ENCODE measurements at regions not wholly inside any gene's neighbourhood (a gene's known extent, or its start where the extent isn't known, plus 50 kb on each side); places are given as distances from the start of the nearest gene placed in this dataset.

DNA sequence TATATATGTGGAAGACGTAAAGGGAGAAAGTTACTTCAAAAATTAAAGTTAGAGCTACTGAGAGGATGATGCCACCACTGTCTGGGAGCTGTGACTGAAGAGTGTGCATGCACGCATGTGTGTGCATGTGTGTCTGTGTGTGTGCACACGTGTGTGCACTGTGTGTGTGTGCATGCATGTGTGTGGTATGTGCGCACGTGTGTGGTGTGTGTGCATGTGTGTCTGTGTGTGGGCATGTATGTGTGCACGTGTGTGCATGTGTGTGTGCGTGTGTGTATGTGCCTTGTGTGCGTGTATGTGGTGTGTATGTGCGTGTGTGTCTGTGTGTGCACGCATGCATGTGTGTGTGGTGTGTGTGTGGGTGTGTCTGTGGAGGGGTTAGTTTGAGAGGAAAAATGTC lies 473.4 kb downstream of the CMPK2 start:
- Histone ChIP-seq H3K9me2 (ENCODE audit: insufficient read depth, low read length) (no peaks in the 10 kb centered on the region), H3K9me3 (ENCODE audit: low read length) (no peaks in the 10 kb centered on the region), H3K27me3 (ENCODE audit: insufficient read depth, low read depth, low read length) (no peaks in the 10 kb centered on the region), H4K20me1 (ENCODE audit: insufficient read depth) (no peaks in the 10 kb centered on the region), H3K9ac (ENCODE audit: low read length) (no peak overlapping the region), H3K4me2 (ENCODE audit: low read length) (no peak overlapping the region), H3K27ac (ENCODE audit: low read length) (no peak overlapping the region), H3K4me3 (ENCODE audit: low read length) (no peak overlapping the region), H3K36me3 (ENCODE audit: insufficient read depth, low read length) (no peaks in the 10 kb centered on the region), H3F3A (ENCODE audit: insufficient read depth, low read length, poor library complexity, severe bottlenecking) (no peaks in the 10 kb centered on the region), H2AFZ (ENCODE audit: low read depth, low read length) (no peak overlapping the region), H3K79me2 (replicated peaks; ENCODE audit: insufficient read depth, low read length) (no peaks in the 10 kb centered on the region)
- TF ChIP-seq, protein P1, sequence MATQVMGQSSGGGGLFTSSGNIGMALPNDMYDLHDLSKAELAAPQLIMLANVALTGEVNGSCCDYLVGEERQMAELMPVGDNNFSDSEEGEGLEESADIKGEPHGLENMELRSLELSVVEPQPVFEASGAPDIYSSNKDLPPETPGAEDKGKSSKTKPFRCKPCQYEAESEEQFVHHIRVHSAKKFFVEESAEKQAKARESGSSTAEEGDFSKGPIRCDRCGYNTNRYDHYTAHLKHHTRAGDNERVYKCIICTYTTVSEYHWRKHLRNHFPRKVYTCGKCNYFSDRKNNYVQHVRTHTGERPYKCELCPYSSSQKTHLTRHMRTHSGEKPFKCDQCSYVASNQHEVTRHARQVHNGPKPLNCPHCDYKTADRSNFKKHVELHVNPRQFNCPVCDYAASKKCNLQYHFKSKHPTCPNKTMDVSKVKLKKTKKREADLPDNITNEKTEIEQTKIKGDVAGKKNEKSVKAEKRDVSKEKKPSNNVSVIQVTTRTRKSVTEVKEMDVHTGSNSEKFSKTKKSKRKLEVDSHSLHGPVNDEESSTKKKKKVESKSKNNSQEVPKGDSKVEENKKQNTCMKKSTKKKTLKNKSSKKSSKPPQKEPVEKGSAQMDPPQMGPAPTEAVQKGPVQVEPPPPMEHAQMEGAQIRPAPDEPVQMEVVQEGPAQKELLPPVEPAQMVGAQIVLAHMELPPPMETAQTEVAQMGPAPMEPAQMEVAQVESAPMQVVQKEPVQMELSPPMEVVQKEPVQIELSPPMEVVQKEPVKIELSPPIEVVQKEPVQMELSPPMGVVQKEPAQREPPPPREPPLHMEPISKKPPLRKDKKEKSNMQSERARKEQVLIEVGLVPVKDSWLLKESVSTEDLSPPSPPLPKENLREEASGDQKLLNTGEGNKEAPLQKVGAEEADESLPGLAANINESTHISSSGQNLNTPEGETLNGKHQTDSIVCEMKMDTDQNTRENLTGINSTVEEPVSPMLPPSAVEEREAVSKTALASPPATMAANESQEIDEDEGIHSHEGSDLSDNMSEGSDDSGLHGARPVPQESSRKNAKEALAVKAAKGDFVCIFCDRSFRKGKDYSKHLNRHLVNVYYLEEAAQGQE (IDR thresholded peaks at IDR 0.05; ENCODE audit: borderline replicate concordance): no peak
- no peak for TF ChIP-seq SMC3 (conservative IDR thresholded peaks at IDR 0.05; ENCODE audit: poor library complexity)
- TF ChIP-seq, protein P2, sequence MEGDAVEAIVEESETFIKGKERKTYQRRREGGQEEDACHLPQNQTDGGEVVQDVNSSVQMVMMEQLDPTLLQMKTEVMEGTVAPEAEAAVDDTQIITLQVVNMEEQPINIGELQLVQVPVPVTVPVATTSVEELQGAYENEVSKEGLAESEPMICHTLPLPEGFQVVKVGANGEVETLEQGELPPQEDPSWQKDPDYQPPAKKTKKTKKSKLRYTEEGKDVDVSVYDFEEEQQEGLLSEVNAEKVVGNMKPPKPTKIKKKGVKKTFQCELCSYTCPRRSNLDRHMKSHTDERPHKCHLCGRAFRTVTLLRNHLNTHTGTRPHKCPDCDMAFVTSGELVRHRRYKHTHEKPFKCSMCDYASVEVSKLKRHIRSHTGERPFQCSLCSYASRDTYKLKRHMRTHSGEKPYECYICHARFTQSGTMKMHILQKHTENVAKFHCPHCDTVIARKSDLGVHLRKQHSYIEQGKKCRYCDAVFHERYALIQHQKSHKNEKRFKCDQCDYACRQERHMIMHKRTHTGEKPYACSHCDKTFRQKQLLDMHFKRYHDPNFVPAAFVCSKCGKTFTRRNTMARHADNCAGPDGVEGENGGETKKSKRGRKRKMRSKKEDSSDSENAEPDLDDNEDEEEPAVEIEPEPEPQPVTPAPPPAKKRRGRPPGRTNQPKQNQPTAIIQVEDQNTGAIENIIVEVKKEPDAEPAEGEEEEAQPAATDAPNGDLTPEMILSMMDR (IDR thresholded peaks at IDR 0.05; ENCODE audit: poor library complexity, severe bottlenecking): no peak

DNA sequence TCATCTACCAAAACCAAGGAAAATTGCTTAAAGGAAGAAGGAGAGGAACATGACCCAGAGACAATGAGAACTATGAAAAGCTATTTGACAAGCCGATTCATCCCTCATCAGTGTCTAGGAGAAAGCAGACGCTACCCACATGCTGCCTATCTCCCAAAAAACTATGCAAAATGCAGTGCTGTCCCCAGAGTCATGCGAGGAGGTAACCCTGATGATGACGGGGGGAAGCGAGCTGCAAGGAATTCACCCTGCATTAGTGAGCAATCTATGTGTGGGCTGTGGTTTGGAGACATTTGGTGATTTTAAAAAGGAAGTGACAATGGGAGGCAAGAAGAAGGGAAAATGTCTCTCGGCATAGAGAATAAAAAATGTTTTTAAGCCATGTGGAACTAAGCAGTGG lies 472.7 kb downstream of the CMPK2 start:
- no peak overlapping the region for H3K27ac ChIP-seq (ENCODE audit: low read length)
- H3K9ac ChIP-seq (ENCODE audit: low read length): no peak overlapping the region
- H3K9me2 ChIP-seq (ENCODE audit: insufficient read depth, low read length): no peaks in the 10 kb centered on the region
- no peaks in the 10 kb centered on the region for H3K9me3 ChIP-seq (ENCODE audit: low read length)
- no peaks in the 10 kb centered on the region for H4K20me1 ChIP-seq (ENCODE audit: insufficient read depth)
- H3K27me3 ChIP-seq (ENCODE audit: insufficient read depth, low read depth, low read length): no peaks in the 10 kb centered on the region
- no peaks in the 10 kb centered on the region for H3K36me3 ChIP-seq (ENCODE audit: insufficient read depth, low read length)
- no peak for TF ChIP-seq EP300 (conservative IDR thresholded peaks at IDR 0.05; ENCODE audit: poor library complexity, severe bottlenecking)
- no peak for TF ChIP-seq EZH2 (IDR thresholded peaks at IDR 0.05; ENCODE audit: borderline replicate concordance, insufficient read depth, low read length, poor library complexity, severe bottlenecking)
- no peak for TF ChIP-seq SMC3 (conservative IDR thresholded peaks at IDR 0.05; ENCODE audit: poor library complexity)
- TF ChIP-seq MXI1 (conservative IDR thresholded peaks at IDR 0.05; ENCODE audit: poor library complexity, severe bottlenecking): no peak
- no peak for TF ChIP-seq RAD21 (conservative IDR thresholded peaks at IDR 0.05)
- TF ChIP-seq POLR2AphosphoS5 (IDR thresholded peaks at IDR 0.05): no peak
- TF ChIP-seq, protein P2 (IDR thresholded peaks at IDR 0.05; ENCODE audit: poor library complexity, severe bottlenecking): no peak
- TF ChIP-seq, protein P1 (IDR thresholded peaks at IDR 0.05; ENCODE audit: borderline replicate concordance): no peak
- no peak for TF ChIP-seq TAF1 (IDR thresholded peaks at IDR 0.05; ENCODE audit: low read depth)
- H3F3A ChIP-seq (ENCODE audit: insufficient read depth, low read length, poor library complexity, severe bottlenecking): no peaks in the 10 kb centered on the region
- no peak overlapping the region for H3K4me2 ChIP-seq (ENCODE audit: low read length)
- H3K79me2 ChIP-seq (replicated peaks; ENCODE audit: insufficient read depth, low read length): no peaks in the 10 kb centered on the region
- H3K4me3 ChIP-seq (ENCODE audit: low read length): no peak overlapping the region
- H2AFZ ChIP-seq (ENCODE audit: low read depth, low read length): no peak overlapping the region

All from neural cell (in vitro differentiated cells).